ENCODE measurements at regions not wholly inside any gene's neighbourhood (a gene's known extent, or its start where the extent isn't known, plus 50 kb on each side); places are given as distances from the start of the nearest gene placed in this dataset.

GRCh38 chr5:82355496-82355895 is 77.3 kb upstream of the RPS23 start:
- 81 to 94% (median 88%) methylated on average over 2 of the region's 2 CpGs for WGBS, 5 donors
- H3K27ac ChIP-seq: no peak overlapping the region
- intact Hi-C loops (cut with DNase I; ENCODE audit: low total_unique reads): loop anchor here (5.0 to 10.0 kb wide), 2 partner anchors 1079 to 1207 kb away; no protein-coding TSS in a partner anchor

GRCh38 chr5:82355053-82355452 is 76.9 kb upstream of the RPS23 start:
- no peak overlapping the region for H3K4me3 ChIP-seq
- H3K27ac ChIP-seq: no peak overlapping the region
- WGBS, 5 donors: 75 to 96% (median 93%) methylated on average over 3 of the region's 3 CpGs
- DNase-seq: no peak
- H3K36me3 ChIP-seq: no peaks in the 10 kb centered on the region
- intact Hi-C loops (cut with DNase I; ENCODE audit: low total_unique reads): loop anchor here (5.0 to 10.0 kb wide), 2 partner anchors 1080 to 1207 kb away; no protein-coding TSS in a partner anchor
- peaks cover 5 to 46% (median 19%) of the 10 kb centered on the region in 6 donors for H3K4me1 ChIP-seq
- no peaks in the 10 kb centered on the region for H3K27me3 ChIP-seq (replicated peaks in 1 of 7)
- no peak for TF ChIP-seq CTCF (IDR thresholded peaks at IDR 0.05 in 8 of 11, conservative IDR thresholded peaks at IDR 0.05 in 3 of 11)
- TF ChIP-seq POLR2A (IDR thresholded peaks at IDR 0.05): no peak
- no peak for TF ChIP-seq POLR2AphosphoS5 (IDR thresholded peaks at IDR 0.05)
- no peaks in the 10 kb centered on the region for H3K9me3 ChIP-seq

More at GRCh38 chr5:82355496-82355895, 77.3 kb upstream of the RPS23 start:
- peaks cover 5 to 46% (median 19%) of the 10 kb centered on the region in 6 donors for H3K4me1 ChIP-seq
- no peak for DNase-seq
- H3K27me3 ChIP-seq (replicated peaks in 1 of 7): no peaks in the 10 kb centered on the region
- H3K36me3 ChIP-seq: no peaks in the 10 kb centered on the region
- H3K9me3 ChIP-seq: no peaks in the 10 kb centered on the region
- TF ChIP-seq POLR2AphosphoS5 (IDR thresholded peaks at IDR 0.05) (no peak), POLR2A (IDR thresholded peaks at IDR 0.05) (no peak), CTCF (IDR thresholded peaks at IDR 0.05 in 8 of 11, conservative IDR thresholded peaks at IDR 0.05 in 3 of 11) (no peak)
- H3K4me3 ChIP-seq: no peak overlapping the region

DNA sequence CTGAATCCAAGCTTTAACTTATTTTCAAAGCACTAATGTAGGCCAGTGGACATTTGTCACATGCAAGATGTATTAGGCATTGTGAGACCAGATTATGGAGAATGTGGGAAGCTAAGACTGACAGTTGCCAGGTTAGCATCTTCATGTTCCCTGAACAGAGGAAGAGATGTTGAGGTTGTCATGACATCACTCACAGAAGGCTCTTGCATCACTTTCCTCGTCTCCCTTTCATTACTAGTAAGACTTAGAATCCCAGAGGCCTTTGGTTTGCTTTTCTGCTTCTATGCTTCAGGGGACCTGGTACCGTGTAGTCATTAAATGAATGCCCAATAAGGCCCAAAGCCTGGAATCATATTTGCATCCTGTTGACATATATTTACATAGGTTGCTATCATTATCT is 76.4 kb upstream of the RPS23 start:
- H3K4me1 ChIP-seq: peaks cover 5 to 46% (median 19%) of the 10 kb centered on the region in 6 donors
- H3K9me3 ChIP-seq: no peaks in the 10 kb centered on the region
- no peak overlapping the region for H3K27ac ChIP-seq
- intact Hi-C loops (cut with DNase I; ENCODE audit: low total_unique reads): loop anchor here (5.0 to 10.0 kb wide), 2 partner anchors 438 to 1080 kb away; no protein-coding TSS in a partner anchor
- WGBS, 5 donors: 71 to 90% (median 86%) methylated on average over 2 of the region's 2 CpGs
- no peak for TF ChIP-seq POLR2A (IDR thresholded peaks at IDR 0.05)
- TF ChIP-seq POLR2AphosphoS5 (IDR thresholded peaks at IDR 0.05): no peak
- TF ChIP-seq CTCF (IDR thresholded peaks at IDR 0.05 in 8 of 11, conservative IDR thresholded peaks at IDR 0.05 in 3 of 11): no peak
- no peak for DNase-seq
- no peaks in the 10 kb centered on the region for H3K36me3 ChIP-seq
- no peak overlapping the region for H3K4me3 ChIP-seq
- no peaks in the 10 kb centered on the region for H3K27me3 ChIP-seq (replicated peaks in 1 of 7)

DNA sequence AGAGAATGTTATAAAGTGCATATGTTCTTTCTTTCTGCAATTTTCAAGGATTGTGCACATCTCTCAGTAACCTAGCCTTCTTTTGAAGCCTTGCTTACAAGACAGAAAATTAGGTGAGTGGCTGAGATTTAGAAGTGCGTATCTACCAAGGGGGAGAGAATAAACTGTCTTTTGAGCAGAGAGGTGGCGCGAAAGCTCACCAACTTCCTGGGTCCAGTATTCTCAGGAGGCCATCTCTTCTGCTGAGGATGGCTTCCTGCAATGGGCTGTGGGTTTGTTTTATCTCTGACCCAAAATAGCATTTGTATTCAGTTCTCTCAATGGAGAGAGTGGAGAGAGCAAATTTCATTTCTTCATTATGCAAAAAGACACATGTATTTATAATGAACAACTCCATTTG is 75.4 kb upstream of the RPS23 start:
- Histone ChIP-seq H3K36me3 (no peaks in the 10 kb centered on the region), H3K4me3 (no peak overlapping the region), H3K27me3 (replicated peaks in 1 of 7) (no peaks in the 10 kb centered on the region), H3K27ac (no peak overlapping the region), H3K4me1 (peaks cover 5 to 44% (median 19%) of the 10 kb centered on the region in 6 donors), H3K9me3 (no peaks in the 10 kb centered on the region)
- no peak for DNase-seq
- TF ChIP-seq CTCF (IDR thresholded peaks at IDR 0.05 in 8 of 11, conservative IDR thresholded peaks at IDR 0.05 in 3 of 11) (no peak), POLR2A (IDR thresholded peaks at IDR 0.05) (no peak), POLR2AphosphoS5 (IDR thresholded peaks at IDR 0.05) (no peak)
- WGBS, 5 donors: 76 to 89% (median 81%) methylated on average over 3 of the region's 3 CpGs
- intact Hi-C loops (cut with DNase I; ENCODE audit: low total_unique reads): loop anchor here (5.0 to 10.0 kb wide), 2 partner anchors 439 to 1081 kb away; no protein-coding TSS in a partner anchor
